ENCODE measurements at regions not wholly inside any gene's neighbourhood (a gene's known extent, or its start where the extent isn't known, plus 50 kb on each side); places are given as distances from the start of the nearest gene placed in this dataset.

DNA sequence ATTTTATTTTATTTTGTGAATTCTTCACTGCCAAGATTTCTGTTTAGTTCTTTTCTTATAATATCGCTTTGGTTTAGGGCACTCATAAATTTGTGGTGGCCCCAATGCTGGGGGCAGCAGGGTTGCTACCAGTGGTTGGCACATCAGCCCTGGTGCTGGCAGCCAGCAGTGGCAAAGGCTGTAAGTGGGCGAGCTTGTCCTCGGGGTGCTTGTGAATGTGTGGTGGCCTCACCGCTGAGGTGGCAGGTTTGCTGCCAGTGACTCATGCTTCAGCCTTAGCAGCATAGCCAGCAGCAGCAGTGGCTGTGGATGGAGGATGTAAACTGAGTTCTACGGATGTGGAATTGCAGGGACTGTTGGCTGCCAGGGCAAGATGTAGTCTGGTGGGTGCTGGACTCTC is 262.9 kb upstream of the DMAC1 start:
- H3K4me3 ChIP-seq: no peak overlapping the region
- no peaks in the 10 kb centered on the region for H3K36me3 ChIP-seq (ENCODE audit: insufficient read depth, low read length)
- no peaks in the 10 kb centered on the region for H3K9me3 ChIP-seq (ENCODE audit: low read depth, low read length)
- TF ChIP-seq FOXP2 (optimal IDR thresholded peaks at IDR 0.05; ENCODE audit: control extremely low read depth, extremely low read length, insufficient read depth) (no peak), EZH2 (IDR thresholded peaks at IDR 0.05) (no peak), POLR2AphosphoS5 (IDR thresholded peaks at IDR 0.05; ENCODE audit: borderline replicate concordance, low read depth, low read length) (no peak)
- H3K9ac ChIP-seq (ENCODE audit: insufficient read length): no peak overlapping the region
- no peak for DNase-seq (ENCODE audit: low read depth, low spot score)
- no peak overlapping the region for H3K27ac ChIP-seq

DNA sequence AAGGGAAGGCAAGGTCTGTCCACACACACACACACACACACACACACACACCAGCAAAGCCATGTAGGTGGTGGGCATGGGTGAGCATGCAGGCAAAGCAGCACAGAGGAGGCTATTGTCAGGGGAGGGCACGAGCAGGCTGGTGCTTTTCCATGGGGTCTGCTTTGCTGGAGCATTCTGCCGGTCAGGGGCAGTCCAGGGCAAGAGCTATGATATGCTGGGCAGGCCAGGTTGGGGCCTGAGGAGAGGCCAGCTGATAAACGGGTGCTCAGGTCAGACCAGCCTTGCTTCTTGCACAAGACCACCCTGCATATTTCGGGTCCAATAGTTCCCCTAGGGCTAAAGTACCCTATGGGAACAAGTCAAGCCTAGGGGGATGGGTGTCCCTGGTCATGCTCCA is 253.9 kb upstream of the DMAC1 start:
- TF ChIP-seq EZH2 (IDR thresholded peaks at IDR 0.05) (no peak), POLR2AphosphoS5 (IDR thresholded peaks at IDR 0.05; ENCODE audit: borderline replicate concordance, low read depth, low read length) (no peak), FOXP2 (optimal IDR thresholded peaks at IDR 0.05; ENCODE audit: control extremely low read depth, extremely low read length, insufficient read depth) (no peak)

DNA sequence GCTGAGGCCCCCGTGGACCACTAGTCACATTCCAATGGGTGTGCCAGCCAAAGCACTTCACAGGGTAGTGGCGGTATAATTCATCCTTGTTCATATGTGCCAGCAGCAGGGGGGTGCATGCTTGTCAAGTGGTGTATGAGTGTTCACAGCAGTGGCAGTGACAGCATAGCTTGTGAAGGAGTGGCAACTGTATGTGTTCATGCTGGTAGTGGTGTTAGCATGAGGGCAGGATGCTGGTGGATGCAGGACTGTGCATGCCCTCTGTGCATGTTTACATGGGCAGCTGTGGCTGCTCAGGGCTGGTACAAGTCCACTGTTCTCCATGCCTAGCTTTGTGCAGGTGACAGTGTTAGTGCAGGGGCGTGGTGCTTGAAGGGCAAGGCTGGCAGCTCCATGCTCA is 253.4 kb upstream of the DMAC1 start:
- DNase-seq (ENCODE audit: low read depth, low spot score): no peak
- no peak overlapping the region for H3K4me3 ChIP-seq
- H3K9ac ChIP-seq (ENCODE audit: insufficient read length): no peak overlapping the region
- TF ChIP-seq POLR2AphosphoS5 (IDR thresholded peaks at IDR 0.05; ENCODE audit: borderline replicate concordance, low read depth, low read length) (no peak), FOXP2 (optimal IDR thresholded peaks at IDR 0.05; ENCODE audit: control extremely low read depth, extremely low read length, insufficient read depth) (no peak), EZH2 (IDR thresholded peaks at IDR 0.05) (no peak)
- no peak overlapping the region for H3K27ac ChIP-seq
- H3K9me3 ChIP-seq (ENCODE audit: low read depth, low read length): no peaks in the 10 kb centered on the region
- no peaks in the 10 kb centered on the region for H3K36me3 ChIP-seq (ENCODE audit: insufficient read depth, low read length)

More for the DNA sequence above, 253.9 kb upstream of the DMAC1 start:
- Histone ChIP-seq H3K9ac (ENCODE audit: insufficient read length) (no peak overlapping the region), H3K9me3 (ENCODE audit: low read depth, low read length) (no peaks in the 10 kb centered on the region), H3K36me3 (ENCODE audit: insufficient read depth, low read length) (no peaks in the 10 kb centered on the region), H3K27ac (no peak overlapping the region), H3K4me3 (no peak overlapping the region)
- DNase-seq (ENCODE audit: low read depth, low spot score): no peak

- Histone ChIP-seq H3K9ac (ENCODE audit: insufficient read length) (no peak overlapping the region), H3K9me3 (ENCODE audit: low read depth, low read length) (no peaks in the 10 kb centered on the region), H3K27ac (no peak overlapping the region), H3K4me3 (no peak overlapping the region), H3K36me3 (ENCODE audit: insufficient read depth, low read length) (no peaks in the 10 kb centered on the region)
- TF ChIP-seq EZH2 (IDR thresholded peaks at IDR 0.05): no peak
- no peak for TF ChIP-seq FOXP2 (optimal IDR thresholded peaks at IDR 0.05; ENCODE audit: control extremely low read depth, extremely low read length, insufficient read depth)
- TF ChIP-seq POLR2AphosphoS5 (IDR thresholded peaks at IDR 0.05; ENCODE audit: borderline replicate concordance, low read depth, low read length): no peak
- no peak for DNase-seq (ENCODE audit: low read depth, low spot score)
Observed at GRCh38 chr9:8037745-8038144, 238.2 kb upstream of the DMAC1 start.

DNA sequence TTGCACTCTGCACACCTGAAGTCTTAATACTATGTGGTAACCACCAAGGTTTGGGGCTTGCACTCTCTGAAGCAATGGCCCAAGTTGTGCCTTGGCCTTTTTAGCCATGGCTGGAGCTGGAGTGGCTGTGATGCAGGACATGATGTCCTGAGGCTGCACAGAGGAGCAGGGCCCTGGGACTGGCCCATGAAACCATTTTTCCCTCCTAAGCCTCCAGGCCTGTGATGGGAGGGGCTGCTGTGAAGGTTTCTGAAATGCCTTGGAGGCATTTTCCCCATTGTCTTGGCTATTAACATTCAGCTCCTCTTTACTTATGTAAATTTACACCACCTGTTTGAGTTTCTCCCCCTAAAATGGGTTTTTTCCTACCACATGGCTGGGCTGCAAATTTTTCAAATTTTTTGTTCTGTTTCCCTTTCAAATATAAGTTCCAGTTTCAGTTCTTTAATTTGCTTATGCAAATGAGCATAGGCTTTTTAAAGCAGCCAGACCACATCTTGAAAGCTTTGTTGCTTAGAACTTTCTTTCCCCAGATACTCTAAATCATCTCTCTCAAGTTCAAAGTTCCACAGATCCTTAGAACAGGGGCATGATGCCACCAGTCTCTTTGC is 237.4 kb upstream of the DMAC1 start:
- no peak overlapping the region for H3K4me3 ChIP-seq
- no peaks in the 10 kb centered on the region for H3K36me3 ChIP-seq (ENCODE audit: insufficient read depth, low read length)
- H3K27ac ChIP-seq: no peak overlapping the region
- H3K9me3 ChIP-seq (ENCODE audit: low read depth, low read length): no peaks in the 10 kb centered on the region
- no peak overlapping the region for H3K9ac ChIP-seq (ENCODE audit: insufficient read length)
- no peak for DNase-seq (ENCODE audit: low read depth, low spot score)
- TF ChIP-seq FOXP2 (optimal IDR thresholded peaks at IDR 0.05; ENCODE audit: control extremely low read depth, extremely low read length, insufficient read depth) (no peak), EZH2 (IDR thresholded peaks at IDR 0.05) (no peak), POLR2AphosphoS5 (IDR thresholded peaks at IDR 0.05; ENCODE audit: borderline replicate concordance, low read depth, low read length) (no peak)

DNA sequence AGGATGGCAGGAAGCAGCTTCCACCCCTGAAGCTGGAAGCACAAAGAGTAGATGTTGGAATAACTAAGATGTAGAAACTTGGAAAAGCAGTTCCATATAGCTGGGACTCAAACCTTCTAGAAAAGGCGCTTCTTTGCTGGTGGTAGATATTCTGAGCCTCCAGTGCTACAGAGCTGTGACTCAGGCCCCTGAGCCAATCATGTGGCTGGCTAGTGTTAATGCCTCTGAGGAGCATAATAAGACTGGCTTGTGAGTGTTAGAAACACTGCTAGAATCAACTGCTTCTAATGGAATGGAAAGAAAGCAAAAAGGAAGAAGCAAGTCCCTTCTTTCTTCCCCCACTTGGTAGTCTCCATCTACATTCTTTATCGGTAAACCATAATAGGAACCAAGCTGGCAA is 234.2 kb upstream of the DMAC1 start:
- no peak overlapping the region for H3K27ac ChIP-seq
- H3K9me3 ChIP-seq (ENCODE audit: low read depth, low read length): no peaks in the 10 kb centered on the region
- no peak overlapping the region for H3K4me3 ChIP-seq
- no peaks in the 10 kb centered on the region for H3K36me3 ChIP-seq (ENCODE audit: insufficient read depth, low read length)
- H3K9ac ChIP-seq (ENCODE audit: insufficient read length): no peak overlapping the region
- DNase-seq (ENCODE audit: low read depth, low spot score): no peak
- TF ChIP-seq POLR2AphosphoS5 (IDR thresholded peaks at IDR 0.05; ENCODE audit: borderline replicate concordance, low read depth, low read length): no peak
- TF ChIP-seq FOXP2 (optimal IDR thresholded peaks at IDR 0.05; ENCODE audit: control extremely low read depth, extremely low read length, insufficient read depth): no peak
- no peak for TF ChIP-seq EZH2 (IDR thresholded peaks at IDR 0.05)

DNA sequence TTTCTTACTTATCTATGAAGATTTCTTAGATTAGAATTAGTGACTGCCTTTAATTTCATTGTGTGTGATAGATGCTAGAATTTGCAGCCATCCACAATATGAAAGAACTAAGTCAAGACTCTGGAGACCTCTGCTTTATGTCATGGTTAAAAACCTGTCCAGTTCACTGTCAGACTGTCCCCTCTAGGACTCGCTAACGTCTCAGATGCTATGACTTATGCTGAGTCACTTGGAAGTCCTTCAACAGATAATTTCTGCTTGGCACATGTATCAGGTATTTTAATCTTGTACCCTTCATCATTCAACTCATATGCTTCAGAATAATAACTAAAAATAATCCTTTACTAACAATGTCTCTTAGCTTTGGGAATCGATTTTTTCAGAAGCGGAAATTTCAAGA is 230.5 kb upstream of the DMAC1 start:
- Histone ChIP-seq H3K27ac (no peak overlapping the region), H3K9ac (ENCODE audit: insufficient read length) (no peak overlapping the region), H3K9me3 (ENCODE audit: low read depth, low read length) (no peaks in the 10 kb centered on the region), H3K4me3 (no peak overlapping the region), H3K36me3 (ENCODE audit: insufficient read depth, low read length) (no peaks in the 10 kb centered on the region)
- DNase-seq (ENCODE audit: low read depth, low spot score): no peak
- TF ChIP-seq EZH2 (IDR thresholded peaks at IDR 0.05) (no peak), FOXP2 (optimal IDR thresholded peaks at IDR 0.05; ENCODE audit: control extremely low read depth, extremely low read length, insufficient read depth) (no peak), POLR2AphosphoS5 (IDR thresholded peaks at IDR 0.05; ENCODE audit: borderline replicate concordance, low read depth, low read length) (no peak)

GRCh38 chr9:8027351-8027750 is 227.8 kb upstream of the DMAC1 start:
- H3K27ac ChIP-seq: no peak overlapping the region
- TF ChIP-seq FOXP2 (optimal IDR thresholded peaks at IDR 0.05; ENCODE audit: control extremely low read depth, extremely low read length, insufficient read depth) (no peak), EZH2 (IDR thresholded peaks at IDR 0.05) (no peak), POLR2AphosphoS5 (IDR thresholded peaks at IDR 0.05; ENCODE audit: borderline replicate concordance, low read depth, low read length) (no peak)
- H3K9ac ChIP-seq (ENCODE audit: insufficient read length): no peak overlapping the region
- H3K4me3 ChIP-seq: no peak overlapping the region
- no peaks in the 10 kb centered on the region for H3K9me3 ChIP-seq (ENCODE audit: low read depth, low read length)
- no peaks in the 10 kb centered on the region for H3K36me3 ChIP-seq (ENCODE audit: insufficient read depth, low read length)
- no peak for DNase-seq (ENCODE audit: low read depth, low spot score)

GRCh38 chr9:8025551-8025950 is 226.0 kb upstream of the DMAC1 start:
- TF ChIP-seq FOXP2 (optimal IDR thresholded peaks at IDR 0.05; ENCODE audit: control extremely low read depth, extremely low read length, insufficient read depth): no peak
- TF ChIP-seq POLR2AphosphoS5 (IDR thresholded peaks at IDR 0.05; ENCODE audit: borderline replicate concordance, low read depth, low read length): no peak
- no peak for TF ChIP-seq EZH2 (IDR thresholded peaks at IDR 0.05)
- Histone ChIP-seq H3K9ac (ENCODE audit: insufficient read length) (no peak overlapping the region), H3K27ac (no peak overlapping the region), H3K4me3 (no peak overlapping the region), H3K36me3 (ENCODE audit: insufficient read depth, low read length) (no peaks in the 10 kb centered on the region), H3K9me3 (ENCODE audit: low read depth, low read length) (no peaks in the 10 kb centered on the region)
- DNase-seq (ENCODE audit: low read depth, low spot score): no peak
